Kidney (tissue), 13 donors: ENCODE measurements at regions not wholly inside any gene's neighbourhood (a gene's known extent, or its start where the extent isn't known, plus 50 kb on each side); places are given as distances from the start of the nearest gene placed in this dataset.

ENCODE experiments used
- DNase-seq, 5 donors: peaks; one replicate each; pipeline ENCODE4 v3.0.0-alpha.2; 2013 to 2020
- FAIRE-seq: peaks from 2 replicates; lab custom pipeline; 2012; peaks lifted over from hg19 to GRCh38; lab: Jason Lieb, UNC
- H3K27ac ChIP-seq, 2 donors: one replicate each; pipeline ENCODE4 v1.7.0; 2013; ENCODE audit warnings: low read depth in 2 of 2, low read length in 2 of 2, inconsistent platforms in 1 of 2
- H3K27me3 ChIP-seq: one replicate; pipeline ENCODE4 v1.7.1; 2013; ENCODE audit warnings: low read length, inconsistent platforms; ENCODE audit not compliant: control insufficient read depth, insufficient read depth
- H3K36me3 ChIP-seq, 3 donors: one replicate each; pipeline versions ENCODE4 v1.7.0 to v1.7.1; 2013; ENCODE audit warnings: low read length in 3 of 3, control low read depth in 1 of 3, inconsistent platforms in 1 of 3; ENCODE audit not compliant: insufficient read depth in 3 of 3, control insufficient read depth in 2 of 3
- H3K4me1 ChIP-seq, 3 donors: one replicate each; pipeline versions ENCODE4 v1.7.0 to v1.7.1; 2013; ENCODE audit warnings: low read length in 3 of 3, inconsistent platforms in 1 of 3, low read depth in 1 of 3; ENCODE audit not compliant: control insufficient read depth in 2 of 3, insufficient read depth in 2 of 3
- H3K4me3 ChIP-seq, 3 donors: one replicate each; pipeline versions ENCODE4 v1.7.0 to v1.8.1; 2013; ENCODE audit warnings: low read length in 3 of 3, control low read depth in 1 of 3, inconsistent platforms in 1 of 3
- H3K9ac ChIP-seq, 3 donors: one replicate each; pipeline versions ENCODE4 v1.7.0 to v1.7.1; 2013; ENCODE audit warnings: low read length in 3 of 3, control low read depth in 1 of 3, inconsistent platforms in 1 of 3
- H3K9me3 ChIP-seq, 3 donors: one replicate each; pipeline versions ENCODE4 v1.7.0 to v1.7.1; 2013; ENCODE audit warnings: low read length in 3 of 3, control low read depth in 1 of 3, inconsistent platforms in 1 of 3; ENCODE audit not compliant: control insufficient read depth in 2 of 3, insufficient read depth in 1 of 3
- CTCF ChIP-seq: IDR thresholded peaks from 3 replicates; pipeline ENCODE4 v1.5.1; 2012; ENCODE audit warnings: mild to moderate bottlenecking, moderate library complexity, borderline replicate concordance; ENCODE audit not compliant: insufficient read depth; ENCODE audit errors: extremely low read depth
- intact Hi-C: fragments of 100-400 bp; cut with DNase I; formaldehyde crosslinking; loops from one replicate; pipeline ENCODE4 v1.11.1; 2022
- donor health status: control.
- donor health status: control.
- donor health status: control.
- donor health status: control.
- donor health status: control.
- donor health status: DM: yes; HTN: yes; CAD: no.
- donor health status: Normal renal cell carcinoma (clear cell type).

- no peaks in the 10 kb centered on the region for H3K27me3 ChIP-seq
- H3K9me3 ChIP-seq, result no peaks in the 10 kb centered on the region
- no peak overlapping the region for H3K4me3 ChIP-seq
- DNase-seq (no peak), FAIRE-seq (no peak)
- H3K36me3 ChIP-seq, result no peaks in the 10 kb centered on the region
- H3K27ac ChIP-seq, result no peak overlapping the region
- H3K9ac ChIP-seq, result no peak overlapping the region
- H3K4me1 ChIP-seq, result no peaks in the 10 kb centered on the region
- TF ChIP-seq CTCF, result no peak
- intact Hi-C loops, result no loop called here
Observed at GRCh38 chr2:144099780-144100377, 420.0 kb downstream of the ZEB2 start.

GRCh38 chr2:144099340-144099739 is 420.6 kb downstream of the ZEB2 start:
- Histone ChIP-seq H3K4me3 (no peak overlapping the region), H3K4me1 (no peaks in the 10 kb centered on the region), H3K9ac (no peak overlapping the region), H3K9me3 (no peaks in the 10 kb centered on the region), H3K36me3 (no peaks in the 10 kb centered on the region), H3K27me3 (no peaks in the 10 kb centered on the region), H3K27ac (no peak overlapping the region)
- intact Hi-C loops, result no loop called here
- no peak for FAIRE-seq
- TF ChIP-seq CTCF, result no peak
- no peak for DNase-seq

- intact Hi-C loops, result no loop called here
- DNase-seq (no peak), FAIRE-seq (no peak)
- Histone ChIP-seq H3K27ac (no peak overlapping the region), H3K4me3 (no peak overlapping the region), H3K9me3 (no peaks in the 10 kb centered on the region), H3K27me3 (no peaks in the 10 kb centered on the region), H3K9ac (no peak overlapping the region), H3K4me1 (no peaks in the 10 kb centered on the region), H3K36me3 (no peaks in the 10 kb centered on the region)
- TF ChIP-seq CTCF, result no peak
Observed at GRCh38 chr2:144097440-144098225, 422.3 kb downstream of the ZEB2 start.
